ENCODE measurements at regions not wholly inside any gene's neighbourhood (a gene's known extent, or its start where the extent isn't known, plus 50 kb on each side); places are given as distances from the start of the nearest gene placed in this dataset.

DNA sequence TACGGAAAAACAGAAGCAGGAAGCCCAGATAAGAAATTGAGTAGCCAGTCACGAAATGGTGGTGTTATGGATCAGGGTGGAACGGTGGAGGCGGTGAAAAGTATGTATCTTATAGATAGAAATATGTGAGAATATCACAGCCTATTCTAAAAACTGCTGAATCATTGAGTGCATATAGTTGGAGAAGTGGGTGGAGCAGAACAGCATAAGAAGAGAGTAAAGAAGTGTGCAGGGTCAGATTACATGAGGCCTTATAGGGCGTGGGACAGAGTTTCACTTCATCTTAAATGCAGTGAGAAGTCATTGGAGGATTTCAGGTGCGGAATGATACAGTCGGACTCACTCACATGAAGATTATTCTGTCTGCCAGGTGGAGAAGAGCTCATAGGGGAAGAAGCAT is 293.1 kb downstream of the TRIML1 start:
- TF ChIP-seq POLR2AphosphoS5 (IDR thresholded peaks at IDR 0.05) (no peak), POLR2A (IDR thresholded peaks at IDR 0.05; ENCODE audit: low read depth) (no peak), EP300 (IDR thresholded peaks at IDR 0.05) (no peak)
- TF ChIP-seq, protein P1, sequence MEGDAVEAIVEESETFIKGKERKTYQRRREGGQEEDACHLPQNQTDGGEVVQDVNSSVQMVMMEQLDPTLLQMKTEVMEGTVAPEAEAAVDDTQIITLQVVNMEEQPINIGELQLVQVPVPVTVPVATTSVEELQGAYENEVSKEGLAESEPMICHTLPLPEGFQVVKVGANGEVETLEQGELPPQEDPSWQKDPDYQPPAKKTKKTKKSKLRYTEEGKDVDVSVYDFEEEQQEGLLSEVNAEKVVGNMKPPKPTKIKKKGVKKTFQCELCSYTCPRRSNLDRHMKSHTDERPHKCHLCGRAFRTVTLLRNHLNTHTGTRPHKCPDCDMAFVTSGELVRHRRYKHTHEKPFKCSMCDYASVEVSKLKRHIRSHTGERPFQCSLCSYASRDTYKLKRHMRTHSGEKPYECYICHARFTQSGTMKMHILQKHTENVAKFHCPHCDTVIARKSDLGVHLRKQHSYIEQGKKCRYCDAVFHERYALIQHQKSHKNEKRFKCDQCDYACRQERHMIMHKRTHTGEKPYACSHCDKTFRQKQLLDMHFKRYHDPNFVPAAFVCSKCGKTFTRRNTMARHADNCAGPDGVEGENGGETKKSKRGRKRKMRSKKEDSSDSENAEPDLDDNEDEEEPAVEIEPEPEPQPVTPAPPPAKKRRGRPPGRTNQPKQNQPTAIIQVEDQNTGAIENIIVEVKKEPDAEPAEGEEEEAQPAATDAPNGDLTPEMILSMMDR (IDR thresholded peaks at IDR 0.05), result no peak
